Activated CD8-positive, alpha-beta T cell treated with anti-CD3 and anti-CD28 coated beads, Interleukin-2, amount 10 ng/mL, durations not matched to agents 7 days and 5 days (primary cell): ENCODE measurements at regions not wholly inside any gene's neighbourhood (a gene's known extent, or its start where the extent isn't known, plus 50 kb on each side); places are given as distances from the start of the nearest gene placed in this dataset.

Experiments
- ATAC-seq: fragments of 150-1000 bp; cut with Tn5 transposase; one replicate; pipeline ENCODE4 v1.10.0; 2021; ENCODE audit warnings: moderate library complexity
- CTCF ChIA-PET: fragments of 350-600 bp; sonication (Branson Sonifier 250); formaldehyde crosslinking; loops from one replicate; lab custom pipeline; 2021; ENCODE audit warnings: antibody characterized with exemption; lab: Charles Lee
- POLR2A ChIA-PET: fragments of 350-600 bp; sonication (Branson Sonifier 250); formaldehyde crosslinking; loops from one replicate; lab custom pipeline; 2021; ENCODE audit warnings: antibody characterized with exemption; lab: Charles Lee
- DNase-seq: peaks from one replicate; pipeline ENCODE4 v3.0.0-alpha.2; 2020
- H3K27ac Mint-ChIP-seq: one replicate; pipeline ENCODE4 v1.8.0; 2021; ENCODE audit warnings: mild to moderate bottlenecking, mixed read lengths
- H3K27me3 Mint-ChIP-seq: one replicate; pipeline ENCODE4 v1.8.0; 2021; ENCODE audit warnings: low read depth, mixed read lengths
- H3K36me3 Mint-ChIP-seq: one replicate; pipeline ENCODE4 v1.8.0; 2021; ENCODE audit warnings: low read depth, mixed read lengths
- H3K4me1 Mint-ChIP-seq: one replicate; pipeline ENCODE4 v1.8.0; 2021; ENCODE audit warnings: low read depth, mixed read lengths
- H3K4me3 Mint-ChIP-seq: one replicate; pipeline ENCODE4 v1.8.0; 2021; ENCODE audit warnings: mild to moderate bottlenecking, mixed read lengths
- H3K9me3 Mint-ChIP-seq: one replicate; pipeline ENCODE4 v1.8.0; 2022; ENCODE audit warnings: mixed read lengths; ENCODE audit not compliant: insufficient read depth

DNA sequence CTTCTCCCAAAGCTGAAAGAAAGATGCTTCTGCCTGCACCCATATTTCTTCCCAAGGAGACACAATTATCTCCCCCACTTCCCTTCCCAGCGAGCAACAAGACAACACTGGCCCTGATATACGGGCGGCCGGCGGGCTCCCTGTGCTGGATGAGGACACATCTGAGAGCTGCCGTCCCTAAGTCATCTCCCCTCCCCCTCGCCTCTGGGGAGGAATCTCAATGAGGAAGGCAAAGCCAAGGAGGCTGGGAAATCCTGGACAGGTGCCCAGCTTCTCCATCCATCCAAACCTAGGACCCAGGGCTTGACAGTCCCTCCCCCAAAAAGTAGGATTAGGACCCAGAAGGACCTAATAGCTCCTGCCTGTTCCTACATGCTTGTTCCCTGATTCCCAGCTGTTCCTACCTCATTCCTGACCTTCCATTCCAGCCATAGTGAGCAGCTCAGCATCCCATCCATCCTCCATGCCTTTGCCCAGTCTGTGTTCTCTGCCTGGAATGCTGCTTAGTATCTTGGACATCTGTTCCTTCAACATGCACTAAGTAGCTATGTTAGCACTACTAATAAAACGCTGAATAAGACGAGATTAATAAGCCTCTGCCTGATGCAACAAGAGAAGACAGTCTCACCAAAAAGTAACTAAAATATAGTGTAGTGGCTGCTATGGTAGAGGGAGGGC, 167.9 kb downstream of the CCT6B start:
- CTCF ChIA-PET, result no interaction called here
- H3K27me3 Mint-ChIP-seq, result no peaks in the 10 kb centered on the region
- DNase-seq (no peak), ATAC-seq (no peak)
- H3K4me1 Mint-ChIP-seq, result no peaks in the 10 kb centered on the region
- H3K4me3 Mint-ChIP-seq, result no peak overlapping the region
- H3K36me3 Mint-ChIP-seq, result no peaks in the 10 kb centered on the region
- POLR2A ChIA-PET, result no interaction called here
- H3K9me3 Mint-ChIP-seq, result no peaks in the 10 kb centered on the region
- H3K27ac Mint-ChIP-seq, result no peak overlapping the region

- H3K9me3 Mint-ChIP-seq, result no peaks in the 10 kb centered on the region
These were observed 172.6 kb downstream of the CCT6B start for GRCh38 chr17:34788696-34789095.

GRCh38 chr17:34784526-34784925, 176.7 kb downstream of the CCT6B start:
- ChIA-PET POLR2A (no interaction called here), CTCF (no interaction called here)
- H3K27me3 Mint-ChIP-seq, result no peaks in the 10 kb centered on the region
- H3K4me3 Mint-ChIP-seq, result no peak overlapping the region
- no peaks in the 10 kb centered on the region for H3K9me3 Mint-ChIP-seq
- ATAC-seq (no peak), DNase-seq (no peak)
- H3K4me1 Mint-ChIP-seq, result no peaks in the 10 kb centered on the region
- no peaks in the 10 kb centered on the region for H3K36me3 Mint-ChIP-seq
- no peak overlapping the region for H3K27ac Mint-ChIP-seq

More at GRCh38 chr17:34788696-34789095, 172.6 kb downstream of the CCT6B start:
- ChIA-PET POLR2A (no interaction called here), CTCF (no interaction called here)
- Mint-ChIP-seq H3K27ac (no peak overlapping the region), H3K27me3 (no peaks in the 10 kb centered on the region), H3K4me3 (no peak overlapping the region), H3K36me3 (no peaks in the 10 kb centered on the region), H3K4me1 (no peaks in the 10 kb centered on the region)
- no peak for DNase-seq
- no peak for ATAC-seq

GRCh38 chr17:34782271-34782670, 179.0 kb downstream of the CCT6B start:
- Mint-ChIP-seq H3K4me3 (no peak overlapping the region), H3K36me3 (no peaks in the 10 kb centered on the region), H3K4me1 (no peaks in the 10 kb centered on the region), H3K9me3 (no peaks in the 10 kb centered on the region), H3K27ac (no peak overlapping the region), H3K27me3 (no peaks in the 10 kb centered on the region)
- ChIA-PET CTCF (no interaction called here), POLR2A (no interaction called here)
- ATAC-seq, result no peak
- no peak for DNase-seq

DNA sequence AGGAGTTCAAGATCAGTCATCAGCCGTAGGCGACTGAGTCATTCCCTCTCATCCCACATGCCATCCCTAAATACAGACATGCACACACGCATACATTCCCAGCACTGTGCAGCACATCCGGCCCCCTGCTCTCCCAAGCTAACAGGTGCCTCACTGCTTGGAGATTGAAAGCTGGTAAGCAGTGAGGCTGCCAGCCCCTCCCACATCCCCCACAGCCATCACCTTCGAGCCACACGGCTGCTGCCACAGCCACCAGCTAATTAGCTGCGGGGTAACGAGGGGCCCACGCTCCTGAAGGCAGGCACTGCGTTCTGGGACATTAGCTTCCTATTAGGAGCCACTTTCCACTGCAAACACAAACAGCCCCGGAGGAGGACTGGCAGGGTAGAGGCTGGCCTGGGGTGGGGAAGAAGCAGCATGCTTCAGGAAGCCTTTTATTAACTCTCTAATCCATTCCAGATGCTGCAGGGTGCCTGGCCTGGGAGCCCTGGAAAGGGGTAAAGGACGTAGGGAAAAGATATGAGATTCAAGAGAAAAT, 179.6 kb downstream of the CCT6B start:
- Mint-ChIP-seq H3K36me3 (no peaks in the 10 kb centered on the region), H3K4me1 (no peaks in the 10 kb centered on the region), H3K4me3 (no peak overlapping the region), H3K27ac (no peak overlapping the region), H3K9me3 (no peaks in the 10 kb centered on the region), H3K27me3 (no peaks in the 10 kb centered on the region)
- ChIA-PET CTCF (no interaction called here), POLR2A (no interaction called here)
- DNase-seq (no peak), ATAC-seq (no peak)

GRCh38 chr17:34781071-34781470, 180.2 kb downstream of the CCT6B start:
- Mint-ChIP-seq H3K4me3 (no peak overlapping the region), H3K9me3 (no peaks in the 10 kb centered on the region), H3K27me3 (no peaks in the 10 kb centered on the region), H3K36me3 (no peaks in the 10 kb centered on the region), H3K27ac (no peak overlapping the region), H3K4me1 (no peaks in the 10 kb centered on the region)
- ATAC-seq, result no peak
- no peak for DNase-seq
- ChIA-PET POLR2A (no interaction called here), CTCF (no interaction called here)

- Mint-ChIP-seq H3K27ac (no peak overlapping the region), H3K36me3 (no peaks in the 10 kb centered on the region), H3K4me1 (no peaks in the 10 kb centered on the region), H3K27me3 (no peaks in the 10 kb centered on the region), H3K4me3 (no peak overlapping the region), H3K9me3 (no peaks in the 10 kb centered on the region)
- CTCF ChIA-PET, result no interaction called here
- no peak for ATAC-seq
- DNase-seq, result no peak
- POLR2A ChIA-PET, result no interaction called here
These were observed 180.8 kb downstream of the CCT6B start for GRCh38 chr17:34780438-34780837.

GRCh38 chr17:34776456-34777443, 184.5 kb downstream of the CCT6B start:
- no peaks in the 10 kb centered on the region for H3K9me3 Mint-ChIP-seq
- DNase-seq (no peak), ATAC-seq (no peak)
- no peaks in the 10 kb centered on the region for H3K36me3 Mint-ChIP-seq
- H3K27me3 Mint-ChIP-seq, result no peaks in the 10 kb centered on the region
- H3K4me3 Mint-ChIP-seq, result no peak overlapping the region
- H3K27ac Mint-ChIP-seq, result no peak overlapping the region
- no peaks in the 10 kb centered on the region for H3K4me1 Mint-ChIP-seq
- ChIA-PET POLR2A (no interaction called here), CTCF (no interaction called here)

GRCh38 chr17:34773036-34773435, 188.2 kb downstream of the CCT6B start:
- Mint-ChIP-seq H3K27ac (no peak overlapping the region), H3K4me1 (no peaks in the 10 kb centered on the region), H3K27me3 (peaks cover 2% of the 10 kb centered on the region), H3K4me3 (no peak overlapping the region), H3K36me3 (no peaks in the 10 kb centered on the region), H3K9me3 (no peaks in the 10 kb centered on the region)
- POLR2A ChIA-PET, result no interaction called here
- no peak for DNase-seq
- CTCF ChIA-PET, result no interaction called here
- no peak for ATAC-seq

DNA sequence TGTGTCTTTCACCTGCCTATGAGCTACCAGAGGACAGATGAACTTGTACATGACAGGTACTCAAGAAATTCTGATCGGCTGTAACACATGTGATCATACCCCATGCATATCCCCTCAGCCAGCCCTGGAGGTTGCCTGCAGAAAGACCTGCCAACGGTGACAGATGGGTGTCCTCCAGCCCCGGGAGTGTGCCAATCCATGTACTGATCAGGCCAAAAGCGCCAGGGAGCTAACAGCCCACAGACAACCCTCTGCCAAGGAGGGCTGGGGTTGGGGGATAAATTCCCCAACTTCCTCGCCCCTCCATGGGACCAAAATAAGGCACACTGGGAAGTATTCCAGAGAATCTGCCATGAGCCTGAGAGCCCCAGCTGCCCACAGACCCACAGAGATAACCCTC, 189.4 kb downstream of the CCT6B start:
- Mint-ChIP-seq H3K27me3 (peaks cover 2% of the 10 kb centered on the region), H3K4me1 (no peaks in the 10 kb centered on the region), H3K9me3 (no peaks in the 10 kb centered on the region), H3K4me3 (no peak overlapping the region), H3K27ac (no peak overlapping the region), H3K36me3 (no peaks in the 10 kb centered on the region)
- no peak for ATAC-seq
- DNase-seq, result no peak
- ChIA-PET CTCF (no interaction called here), POLR2A (interaction anchor here (0.6 kb wide), 1 partner anchor 433 kb away, joined by 4 read pairs; no protein-coding TSS in a partner anchor)

DNA sequence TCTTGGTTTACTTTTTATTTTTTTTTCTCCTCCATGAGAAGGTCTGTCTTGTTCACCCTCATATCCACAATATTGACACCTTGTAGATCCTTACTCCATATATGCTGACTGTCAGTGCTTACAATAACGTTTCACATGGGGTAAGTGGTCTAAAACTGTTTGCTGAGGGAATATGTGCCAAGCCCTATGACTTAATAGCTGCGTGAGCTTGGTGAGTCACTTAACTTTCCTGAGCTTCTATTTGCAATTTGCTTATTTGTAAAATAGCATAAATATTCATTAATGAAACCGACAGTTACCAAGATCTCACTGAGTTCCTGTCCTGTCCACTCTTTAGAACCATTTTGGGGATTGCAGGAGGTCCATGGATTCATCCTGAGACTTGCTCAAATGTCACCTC, 190.7 kb downstream of the CCT6B start:
- Mint-ChIP-seq H3K27me3 (peaks cover 2% of the 10 kb centered on the region), H3K9me3 (no peaks in the 10 kb centered on the region), H3K4me1 (no peaks in the 10 kb centered on the region)

DNA sequence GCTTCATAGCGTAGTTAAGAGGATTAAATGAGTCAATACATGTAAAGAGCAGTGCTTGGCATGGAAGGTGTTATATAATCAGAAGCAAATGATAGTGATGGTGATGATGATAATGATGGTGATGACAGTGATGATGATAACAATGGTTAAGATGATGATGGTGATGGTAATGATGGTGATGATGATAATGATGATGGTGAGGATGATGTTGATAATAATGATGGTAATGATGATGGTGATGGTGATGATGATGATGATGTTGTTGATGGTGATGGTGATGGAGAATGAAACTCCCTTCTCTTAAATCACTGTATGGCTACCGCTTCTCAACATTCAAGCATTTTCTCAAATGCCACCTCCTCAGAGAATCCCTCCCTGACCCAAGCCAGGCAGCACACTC, 190.5 kb downstream of the TMEM132E start:
- no peak overlapping the region for H3K27ac Mint-ChIP-seq
- DNase-seq (no peak), ATAC-seq (no peak)
- no peaks in the 10 kb centered on the region for H3K36me3 Mint-ChIP-seq
- no peak overlapping the region for H3K4me3 Mint-ChIP-seq
- ChIA-PET POLR2A (no interaction called here), CTCF (no interaction called here)
- H3K4me1 Mint-ChIP-seq, result no peaks in the 10 kb centered on the region
- peaks cover 2% of the 10 kb centered on the region for H3K27me3 Mint-ChIP-seq
- no peaks in the 10 kb centered on the region for H3K9me3 Mint-ChIP-seq

More for the DNA sequence above, 190.7 kb downstream of the CCT6B start:
- ATAC-seq (no peak), DNase-seq (no peak)
- Mint-ChIP-seq H3K36me3 (no peaks in the 10 kb centered on the region), H3K27ac (no peak overlapping the region), H3K4me3 (no peak overlapping the region)
- POLR2A ChIA-PET, result interaction anchor here (0.5 kb wide), 1 partner anchor 218 kb away, joined by 4 read pairs; no protein-coding TSS in a partner anchor
- CTCF ChIA-PET, result no interaction called here
